ENCODE measurements at regions not wholly inside any gene's neighbourhood (a gene's known extent, or its start where the extent isn't known, plus 50 kb on each side); places are given as distances from the start of the nearest gene placed in this dataset.

- POLR2A ChIA-PET, result no interaction called here
- DNase-seq (ENCODE audit: extremely low spot score), result no peak
- TF ChIP-seq CTCF (IDR thresholded peaks at IDR 0.05; ENCODE audit: control extremely low read depth, extremely low read depth, low read depth, missing control alignments), result no peak
- CTCF ChIA-PET, result no interaction called here
Measured at GRCh38 chr6:112986321-112986720, 639.2 kb downstream of the RFPL4B start.

GRCh38 chr6:112988748-112989147 lies 641.6 kb downstream of the RFPL4B start:
- no peak for TF ChIP-seq CTCF (IDR thresholded peaks at IDR 0.05; ENCODE audit: control extremely low read depth, extremely low read depth, low read depth, missing control alignments)
- no peak for DNase-seq (ENCODE audit: extremely low spot score)
- CTCF ChIA-PET, result interaction anchor here (1.6 kb wide), 1 partner anchor 13 kb away, joined by 7 read pairs; no protein-coding TSS in a partner anchor
- POLR2A ChIA-PET, result no interaction called here

GRCh38 chr6:112990971-112991370 lies 643.8 kb downstream of the RFPL4B start:
- TF ChIP-seq CTCF (IDR thresholded peaks at IDR 0.05; ENCODE audit: control extremely low read depth, extremely low read depth, low read depth, missing control alignments), result no peak
- no peak for DNase-seq (ENCODE audit: extremely low spot score)
- ChIA-PET CTCF (no interaction called here), POLR2A (no interaction called here)

GRCh38 chr6:112991912-112992311 lies 644.8 kb downstream of the RFPL4B start:
- POLR2A ChIA-PET, result no interaction called here
- no peak for TF ChIP-seq CTCF (IDR thresholded peaks at IDR 0.05; ENCODE audit: control extremely low read depth, extremely low read depth, low read depth, missing control alignments)
- no peak for DNase-seq (ENCODE audit: extremely low spot score)
- CTCF ChIA-PET, result no interaction called here

- no peak for TF ChIP-seq CTCF (IDR thresholded peaks at IDR 0.05; ENCODE audit: control extremely low read depth, extremely low read depth, low read depth, missing control alignments)
- CTCF ChIA-PET, result no interaction called here
- POLR2A ChIA-PET, result no interaction called here
- DNase-seq (ENCODE audit: extremely low spot score), result no peak
Measured at GRCh38 chr6:112997421-112998085, 650.4 kb downstream of the RFPL4B start.

GRCh38 chr6:113004054-113004453 lies 656.9 kb downstream of the RFPL4B start:
- POLR2A ChIA-PET, result no interaction called here
- no peak for TF ChIP-seq CTCF (IDR thresholded peaks at IDR 0.05; ENCODE audit: control extremely low read depth, extremely low read depth, low read depth, missing control alignments)
- no peak for DNase-seq (ENCODE audit: extremely low spot score)
- CTCF ChIA-PET, result interaction anchor here (1.4 kb wide), 1 partner anchor 9 kb away, joined by 6 read pairs; no protein-coding TSS in a partner anchor

All from GM10248 (cell line).